Right atrium auricular region (tissue), 2 donors: ENCODE measurements at regions not wholly inside any gene's neighbourhood (a gene's known extent, or its start where the extent isn't known, plus 50 kb on each side); places are given as distances from the start of the nearest gene placed in this dataset.

Experiments
- DNase-seq: peaks from one replicate; pipeline ENCODE4 v3.0.0-alpha.2; 2019; ENCODE audit warnings: low spot score
- H3K27ac ChIP-seq, 2 donors: fragments of 200-600 bp; sonication (generic); 1 replicate in 1 of 2; 2 replicates in 1 of 2; pipeline ENCODE4 v1.5.1; 2016 to 2019
- H3K27me3 ChIP-seq, 2 donors: fragments of 200-600 bp; sonication (generic); one replicate each; pipeline versions ENCODE4 v1.5.1 to v1.6.0; 2017 to 2019
- H3K36me3 ChIP-seq: fragments of 200-600 bp; sonication (generic); one replicate; pipeline ENCODE4 v1.5.1; 2016
- H3K4me1 ChIP-seq, 2 donors: fragments of 200-600 bp; sonication (generic); one replicate each; pipeline versions ENCODE4 v1.5.1 to v1.6.0; 2017 to 2019
- H3K4me3 ChIP-seq, 2 donors: fragments of 200-600 bp; sonication (generic); 1 replicate in 1 of 2; 2 replicates in 1 of 2; pipeline ENCODE4 v1.5.1; 2017 to 2019; ENCODE audit warnings: mild to moderate bottlenecking in 1 of 2, moderate library complexity in 1 of 2
- H3K9me3 ChIP-seq, 2 donors: fragments of 200-600 bp; sonication (generic); one replicate each; pipeline ENCODE4 v1.5.1; 2019
- CTCF ChIP-seq, 2 donors: fragments of 200-600 bp; sonication (generic); IDR thresholded peaks; one replicate each; pipeline ENCODE4 v1.5.1; 2019; ENCODE audit warnings: antibody characterized with exemption in 2 of 2

GRCh38 chr16:85475691-85476300 lies 137.3 kb upstream of the GSE1 start:
- Histone ChIP-seq H3K4me3 (no peak overlapping the region), H3K9me3 (no peaks in the 10 kb centered on the region), H3K4me1 (peaks cover 0 to 46% of the 10 kb centered on the region in 2 donors), H3K27me3 (no peaks in the 10 kb centered on the region), H3K36me3 (no peaks in the 10 kb centered on the region), H3K27ac (peak overlapping the region in 1 of 2 donors; percentile 64)
- TF ChIP-seq CTCF (IDR thresholded peaks at IDR 0.05), result no peak
- DNase-seq, result no peak

GRCh38 chr16:85476389-85476788 lies 136.7 kb upstream of the GSE1 start:
- no peak for DNase-seq
- no peaks in the 10 kb centered on the region for H3K9me3 ChIP-seq
- TF ChIP-seq CTCF (IDR thresholded peaks at IDR 0.05), result no peak

GRCh38 chr16:85477801-85478363 lies 135.2 kb upstream of the GSE1 start:
- no peak for TF ChIP-seq CTCF (IDR thresholded peaks at IDR 0.05)
- no peak overlapping the region for H3K4me3 ChIP-seq
- H3K36me3 ChIP-seq, result no peaks in the 10 kb centered on the region
- no peaks in the 10 kb centered on the region for H3K27me3 ChIP-seq
- H3K9me3 ChIP-seq, result no peaks in the 10 kb centered on the region
- H3K27ac ChIP-seq, result no peak overlapping the region
- DNase-seq, result no peak
- H3K4me1 ChIP-seq, result peaks cover 0 to 26% of the 10 kb centered on the region in 2 donors

More at GRCh38 chr16:85476389-85476788, 136.7 kb upstream of the GSE1 start:
- H3K27me3 ChIP-seq, result no peaks in the 10 kb centered on the region
- H3K4me1 ChIP-seq, result peaks cover 0 to 40% of the 10 kb centered on the region in 2 donors
- no peak overlapping the region for H3K27ac ChIP-seq
- H3K4me3 ChIP-seq, result no peak overlapping the region
- H3K36me3 ChIP-seq, result no peaks in the 10 kb centered on the region

- DNase-seq, result no peak
- Histone ChIP-seq H3K9me3 (no peaks in the 10 kb centered on the region), H3K4me3 (no peak overlapping the region)
Measured at GRCh38 chr16:85479972-85480726, 133.0 kb upstream of the GSE1 start.

GRCh38 chr16:85480727-85481101 lies 132.4 kb upstream of the GSE1 start:
- no peak overlapping the region for H3K4me3 ChIP-seq
- H3K36me3 ChIP-seq, result no peaks in the 10 kb centered on the region
- H3K27ac ChIP-seq, result no peak overlapping the region
- no peaks in the 10 kb centered on the region for H3K27me3 ChIP-seq
- TF ChIP-seq CTCF (IDR thresholded peaks at IDR 0.05), result no peak
- H3K4me1 ChIP-seq, result no peaks in the 10 kb centered on the region
- no peaks in the 10 kb centered on the region for H3K9me3 ChIP-seq
- no peak for DNase-seq

More at GRCh38 chr16:85479972-85480726, 133.0 kb upstream of the GSE1 start:
- no peak overlapping the region for H3K27ac ChIP-seq
- no peaks in the 10 kb centered on the region for H3K36me3 ChIP-seq
- no peaks in the 10 kb centered on the region for H3K27me3 ChIP-seq
- peaks cover 0 to 3% of the 10 kb centered on the region in 2 donors for H3K4me1 ChIP-seq
- TF ChIP-seq CTCF (IDR thresholded peaks at IDR 0.05), result peak in 1 of 2 donors; percentile 36
